ENCODE measurements at regions not wholly inside any gene's neighbourhood (a gene's known extent, or its start where the extent isn't known, plus 50 kb on each side); places are given as distances from the start of the nearest gene placed in this dataset.

DNA sequence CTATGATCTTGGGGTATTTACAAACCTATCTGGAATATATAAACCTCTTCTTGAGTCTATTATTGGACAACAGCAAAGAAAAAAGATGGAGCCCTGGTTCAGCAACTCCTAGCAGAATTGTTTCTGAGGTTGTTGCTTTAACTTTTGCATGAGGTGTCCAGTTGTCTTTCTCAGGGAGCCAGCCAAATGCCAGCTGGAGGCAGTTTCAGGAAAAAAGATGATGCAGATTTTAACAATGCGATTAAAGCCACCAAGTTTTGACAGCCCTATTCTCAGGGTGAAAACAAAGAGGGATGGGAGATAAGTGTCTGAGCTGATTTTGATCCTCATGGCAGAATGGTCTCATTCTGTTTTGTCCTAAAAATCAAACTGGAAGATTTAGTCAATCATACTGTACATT, 181.6 kb upstream of the RASGRP1 start:
- Histone ChIP-seq H3K27me3 (ENCODE audit: control insufficient read depth in 2 of 2, insufficient read depth in 2 of 2, low read length in 2 of 2) (peaks cover 2 to 3% of the 10 kb centered on the region in 2 experiments), H3K9ac (replicated peaks; ENCODE audit: extremely low read depth, insufficient read depth, low read length) (no peak overlapping the region), H3K27ac (ENCODE audit: insufficient read depth, low read depth, low read length) (no peak overlapping the region), H3K9me1 (replicated peaks; ENCODE audit: control insufficient read depth, extremely low read depth, insufficient read depth, low read length) (no peaks in the 10 kb centered on the region), H4K20me1 (replicated peaks; ENCODE audit: control insufficient read depth, extremely low read depth, insufficient read depth, low read length) (no peaks in the 10 kb centered on the region), H3K4me2 (ENCODE audit: insufficient read depth, low read length) (no peak overlapping the region), H3K4me3 (replicated peaks in 1 of 3; ENCODE audit: insufficient read depth in 1 of 3, low read depth in 1 of 3, low read length in 3 of 3) (no peak overlapping the region), H2AFZ (ENCODE audit: low read depth, low read length) (no peak overlapping the region), H3K9me3 (replicated peaks; ENCODE audit: control insufficient read depth, insufficient read depth, low read length) (no peaks in the 10 kb centered on the region), H3K79me2 (ENCODE audit: control insufficient read depth, insufficient read depth, low read length) (no peaks in the 10 kb centered on the region), H3K36me3 (ENCODE audit: control insufficient read depth in 2 of 2, extremely low read depth in 1 of 2, insufficient read depth in 2 of 2, low read length in 2 of 2) (no peaks in the 10 kb centered on the region), H3K4me1 (ENCODE audit: control insufficient read depth, extremely low read depth, insufficient read depth, low read length) (no peaks in the 10 kb centered on the region)
- dilution Hi-C loops (cut with MboI; ENCODE audit: extremely low pct_ligation_motif_present, low sequenced_read_pairs) (loop anchor here (25.0 kb wide), 1 partner anchor 1016 kb away; no protein-coding TSS in a partner anchor), intact Hi-C loops (cut with micrococcal nuclease) (no loop called here)
- FAIRE-seq (no peak), DNase-seq (ENCODE audit: low read depth, low spot score) (no peak)
- no TSS peak for BruUV-seq (replicated peaks)
- TF ChIP-seq, protein P1, sequence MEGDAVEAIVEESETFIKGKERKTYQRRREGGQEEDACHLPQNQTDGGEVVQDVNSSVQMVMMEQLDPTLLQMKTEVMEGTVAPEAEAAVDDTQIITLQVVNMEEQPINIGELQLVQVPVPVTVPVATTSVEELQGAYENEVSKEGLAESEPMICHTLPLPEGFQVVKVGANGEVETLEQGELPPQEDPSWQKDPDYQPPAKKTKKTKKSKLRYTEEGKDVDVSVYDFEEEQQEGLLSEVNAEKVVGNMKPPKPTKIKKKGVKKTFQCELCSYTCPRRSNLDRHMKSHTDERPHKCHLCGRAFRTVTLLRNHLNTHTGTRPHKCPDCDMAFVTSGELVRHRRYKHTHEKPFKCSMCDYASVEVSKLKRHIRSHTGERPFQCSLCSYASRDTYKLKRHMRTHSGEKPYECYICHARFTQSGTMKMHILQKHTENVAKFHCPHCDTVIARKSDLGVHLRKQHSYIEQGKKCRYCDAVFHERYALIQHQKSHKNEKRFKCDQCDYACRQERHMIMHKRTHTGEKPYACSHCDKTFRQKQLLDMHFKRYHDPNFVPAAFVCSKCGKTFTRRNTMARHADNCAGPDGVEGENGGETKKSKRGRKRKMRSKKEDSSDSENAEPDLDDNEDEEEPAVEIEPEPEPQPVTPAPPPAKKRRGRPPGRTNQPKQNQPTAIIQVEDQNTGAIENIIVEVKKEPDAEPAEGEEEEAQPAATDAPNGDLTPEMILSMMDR (IDR thresholded peaks at IDR 0.05; ENCODE audit: extremely low read depth in 1 of 2, insufficient read depth in 1 of 2, low read depth in 1 of 2, low read length in 2 of 2), result no peak
- TF ChIP-seq GATA2 (IDR thresholded peaks at IDR 0.05; ENCODE audit: insufficient read depth, insufficient read length, low read depth, low read length) (no peak), POLR2AphosphoS5 (IDR thresholded peaks at IDR 0.05; ENCODE audit: insufficient read depth, low read depth, low read length) (no peak), POLR2A (IDR thresholded peaks at IDR 0.05; ENCODE audit: low read depth, low read length) (no peak), JUN (IDR thresholded peaks at IDR 0.05; ENCODE audit: borderline replicate concordance, insufficient read depth, insufficient read length, low read depth) (no peak), EZH2 (IDR thresholded peaks at IDR 0.05; ENCODE audit: borderline replicate concordance, low read depth, low read length, severe bottlenecking) (no peak), MYC (IDR thresholded peaks at IDR 0.05; ENCODE audit: low read depth, low read length) (no peak), FOS (IDR thresholded peaks at IDR 0.05; ENCODE audit: borderline replicate concordance, insufficient read depth, low read length) (no peak)
- TF ChIP-seq, protein P2, sequence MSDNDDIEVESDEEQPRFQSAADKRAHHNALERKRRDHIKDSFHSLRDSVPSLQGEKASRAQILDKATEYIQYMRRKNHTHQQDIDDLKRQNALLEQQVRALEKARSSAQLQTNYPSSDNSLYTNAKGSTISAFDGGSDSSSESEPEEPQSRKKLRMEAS (IDR thresholded peaks at IDR 0.05; ENCODE audit: insufficient read depth, insufficient read length), result no peak
- ChIA-PET CTCF (interaction anchor here (1.1 to 1.4 kb wide), 2 partner anchors 47 to 1283 kb away, joined by 3 read pairs; no protein-coding TSS in a partner anchor), POLR2A (no interaction called here)

All from endothelial cell of umbilical vein (primary cell).